IMR-90 (cell line): ENCODE measurements at regions not wholly inside any gene's neighbourhood (a gene's known extent, or its start where the extent isn't known, plus 50 kb on each side); places are given as distances from the start of the nearest gene placed in this dataset.

Experiments used
- ATAC-seq: fragments of 200-7000 bp; cut with Tn5 transposase; 2 replicates; pipeline ENCODE4 v1.9.1; 2020; ENCODE audit warnings: low read depth, mild to moderate bottlenecking, moderate library complexity
- BruUV-seq: library from RNA; stranded (reverse); fragments of 400-500 nt; replicated peaks from 2 replicates; lab custom pipeline; 2021; lab: Mats Ljungman, UMichigan
- CTCF ChIA-PET: fragments of 300-600 bp; formaldehyde crosslinking; extraction: SDS; loops from one replicate; lab custom pipeline; 2021; ENCODE audit warnings: antibody characterized with exemption; lab: Yijun Ruan, JAX
- POLR2A ChIA-PET: fragments of 300-600 bp; sonication (Branson Sonifier 250); formaldehyde crosslinking; loops from one replicate; lab custom pipeline; 2022; ENCODE audit warnings: antibody characterized with exemption; ENCODE audit not compliant: unreplicated experiment; lab: Charles Lee
- DNase-seq: peaks from one replicate; pipeline ENCODE4 v3.0.0; 2013
- H2AFZ ChIP-seq: replicated peaks from 2 replicates; pipeline ENCODE3; 2013; ENCODE audit warnings: low read length, mild to moderate bottlenecking; ENCODE audit not compliant: poor library complexity
- H2AK5ac ChIP-seq: 2 replicates; pipeline ENCODE4 v1.6.1; 2013; ENCODE audit warnings: low read depth, low read length, inconsistent platforms
- H2AK9ac ChIP-seq: replicated peaks from 2 replicates; pipeline ENCODE3; 2013; ENCODE audit warnings: mild to moderate bottlenecking, low read depth, low read length, moderate library complexity; ENCODE audit not compliant: poor library complexity
- H2BK120ac ChIP-seq: 2 replicates; pipeline ENCODE4 v1.6.1; 2013; ENCODE audit warnings: low read depth, low read length, inconsistent platforms
- H2BK15ac ChIP-seq: 3 replicates; pipeline ENCODE4 v1.6.1; 2013; ENCODE audit warnings: low read depth, low read length, inconsistent platforms
- H2BK20ac ChIP-seq: 2 replicates; pipeline ENCODE4 v1.6.1; 2013; ENCODE audit warnings: low read depth, mild to moderate bottlenecking, inconsistent platforms, low read length, moderate library complexity
- H2BK5ac ChIP-seq: 2 replicates; pipeline ENCODE4 v1.6.1; 2013; ENCODE audit warnings: mild to moderate bottlenecking, low read depth, low read length, inconsistent platforms; ENCODE audit not compliant: poor library complexity, severe bottlenecking
- H3K14ac ChIP-seq: replicated peaks from 2 replicates; pipeline ENCODE4 v1.6.1; 2013; ENCODE audit warnings: low read depth, low read length, inconsistent platforms
- H3K18ac ChIP-seq: 2 replicates; pipeline ENCODE4 v1.6.1; 2013; ENCODE audit warnings: low read depth, low read length, control low read depth
- H3K23ac ChIP-seq: 2 replicates; pipeline ENCODE4 v1.6.1; 2013; ENCODE audit warnings: low read depth, low read length, inconsistent platforms
- H3K27ac ChIP-seq: 2 replicates; pipeline ENCODE4 v1.5.1; 2013; ENCODE audit warnings: mild to moderate bottlenecking, control low read depth, low read length; ENCODE audit not compliant: insufficient read depth
- H3K27me3 ChIP-seq: 2 replicates; pipeline ENCODE4 v1.6.1; 2013; ENCODE audit warnings: low read length; ENCODE audit not compliant: control insufficient read depth, insufficient read depth
- H3K36me3 ChIP-seq: 2 replicates; pipeline ENCODE4 v1.6.1; 2013; ENCODE audit warnings: low read length, mixed read lengths; ENCODE audit not compliant: control insufficient read depth, insufficient read depth
- H3K4ac ChIP-seq: 2 replicates; pipeline ENCODE4 v1.6.1; 2013; ENCODE audit warnings: low read depth, low read length, inconsistent platforms
- H3K4me1 ChIP-seq: 2 replicates; pipeline ENCODE4 v1.6.1; 2013; ENCODE audit warnings: low read length, mixed read lengths; ENCODE audit not compliant: control insufficient read depth, insufficient read depth
- H3K4me2 ChIP-seq: 2 replicates; pipeline ENCODE4 v1.6.1; 2013; ENCODE audit warnings: low read depth, mild to moderate bottlenecking, control low read depth, low read length, moderate library complexity
- H3K4me3 ChIP-seq: 2 replicates; pipeline ENCODE4 v1.5.1; 2013; ENCODE audit warnings: low read depth, mild to moderate bottlenecking, control low read depth, low read length, moderate library complexity; ENCODE audit not compliant: insufficient read depth
- H3K56ac ChIP-seq: 2 replicates; pipeline ENCODE4 v1.6.1; 2013; ENCODE audit warnings: low read length, inconsistent platforms; ENCODE audit not compliant: insufficient read depth; ENCODE audit errors: extremely low read depth
- H3K79me1 ChIP-seq, 2 experiments: 2 replicates each; pipeline ENCODE4 v1.6.1; 2013; ENCODE audit warnings: low read length in 2 of 2, inconsistent platforms in 1 of 2, low read depth in 1 of 2
- H3K9ac ChIP-seq: 2 replicates; pipeline ENCODE4 v1.6.1; 2013; ENCODE audit warnings: low read depth, low read length, control low read depth
- H3K9me1 ChIP-seq: 2 replicates; pipeline ENCODE4 v1.6.1; 2013; ENCODE audit warnings: low read length, inconsistent platforms; ENCODE audit not compliant: insufficient read depth
- H3K9me3 ChIP-seq: 2 replicates; pipeline ENCODE4 v1.6.1; 2013; ENCODE audit warnings: low read length; ENCODE audit not compliant: control insufficient read depth, insufficient read depth
- H4K20me1 ChIP-seq: 2 replicates; pipeline ENCODE4 v1.6.1; 2013; ENCODE audit warnings: low read length, inconsistent platforms; ENCODE audit not compliant: insufficient read depth
- H4K5ac ChIP-seq: 2 replicates; pipeline ENCODE4 v1.6.1; 2013; ENCODE audit warnings: mild to moderate bottlenecking, low read depth, low read length, control low read depth
- H4K8ac ChIP-seq, 2 experiments: 2 replicates each; pipeline ENCODE4 v1.6.1; 2013; ENCODE audit warnings: low read depth in 2 of 2, low read length in 2 of 2, control low read depth in 1 of 2, inconsistent platforms in 1 of 2
- H4K91ac ChIP-seq: 2 replicates; pipeline ENCODE4 v1.6.1; 2013; ENCODE audit warnings: low read depth, low read length, inconsistent platforms; ENCODE audit not compliant: insufficient read depth
- BHLHE40 ChIP-seq: fragments of 150-350 bp; IDR thresholded peaks from 2 replicates; pipeline ENCODE4 v1.6.1; 2016; ENCODE audit warnings: mild to moderate bottlenecking, low read depth, low read length
- CEBPB ChIP-seq: IDR thresholded peaks from 2 replicates; pipeline ENCODE4 v1.6.1; 2012; ENCODE audit warnings: low read depth, low read length, improper control_type of control experiment
- CTCF ChIP-seq: conservative IDR thresholded peaks from 2 replicates; pipeline ENCODE4 v1.5.1; 2012; ENCODE audit warnings: mild to moderate bottlenecking, low read depth, low read length, improper control_type of control experiment
- ELK1 ChIP-seq: fragments of 150-350 bp; IDR thresholded peaks from 2 replicates; pipeline ENCODE4 v1.6.1; 2016; ENCODE audit warnings: low read depth, mild to moderate bottlenecking, low read length, moderate library complexity, borderline replicate concordance
- MAFK ChIP-seq: IDR thresholded peaks from 2 replicates; pipeline ENCODE4 v1.6.1; 2012; ENCODE audit warnings: low read depth, low read length, improper control_type of control experiment
- MAZ ChIP-seq: IDR thresholded peaks from 2 replicates; pipeline ENCODE4 v1.6.1; 2012; ENCODE audit warnings: low read depth, mild to moderate bottlenecking, low read length, improper control_type of control experiment, moderate library complexity, borderline replicate concordance
- RAD21 ChIP-seq: IDR thresholded peaks from 2 replicates; pipeline ENCODE4 v1.6.1; 2012; ENCODE audit warnings: low read length, improper control_type of control experiment
- RFX5 ChIP-seq: IDR thresholded peaks from 2 replicates; pipeline ENCODE4 v1.8.0; 2012; ENCODE audit warnings: low read depth, mild to moderate bottlenecking, low read length, moderate library complexity
- whole genome bisulfite sequencing, 2 experiments: methylation state at CpG; one replicate each; pipeline versions ENCODE4 v1.1.5 to v1.1.7; 2013; ENCODE audit warnings: missing lambda C conversion rate in 2 of 2; ENCODE audit not compliant: insufficient read length in 1 of 2; ENCODE audit errors: extremely low coverage in 2 of 2; 5-methylcytosine and 5-hydroxymethylcytosine counted together
- dilution Hi-C: fragments of 300-500 bp; cut with HindIII; formaldehyde crosslinking; loops from one replicate; pipeline ENCODE4 v1.14.3; 2018; ENCODE audit warnings: low sequenced_read_pairs; ENCODE audit not compliant: unreplicated experiment
- in situ Hi-C: fragments of 300-500 bp; cut with MboI; formaldehyde crosslinking; loops from 3 replicates; pipeline ENCODE4 v1.14.3; 2019; ENCODE audit warnings: low sequenced_read_pairs, inconsistent platforms, mixed read lengths
- intact Hi-C: fragments of 100-400 bp; cut with micrococcal nuclease; formaldehyde crosslinking; loops from 2 replicates; pipeline ENCODE4 v1.10.0; 2022

GRCh38 chr7:81441750-81442149 lies 328.1 kb downstream of the HGF start:
- DNase-seq: no peak
- Histone ChIP-seq H3K27ac (no peak overlapping the region), H2BK20ac (no peak overlapping the region), H2BK120ac (no peak overlapping the region), H3K9me1 (peaks cover 3% of the 10 kb centered on the region; the same call in 1 of the 2 replicates), H4K5ac (no peak overlapping the region), H3K56ac (no peak overlapping the region), H2AK5ac (no peak overlapping the region), H3K27me3 (no peaks in the 10 kb centered on the region), H4K20me1 (no peaks in the 10 kb centered on the region), H3K36me3 (no peaks in the 10 kb centered on the region), H3K14ac (no peak overlapping the region), H3K79me1 (no peaks in the 10 kb centered on the region), H3K18ac (no peak overlapping the region), H3K9ac (no peak overlapping the region), H3K4ac (no peak overlapping the region), H3K23ac (no peak overlapping the region), H2BK15ac (no peak overlapping the region), H3K9me3 (no peaks in the 10 kb centered on the region), H4K91ac (no peak overlapping the region), H3K4me3 (no peak overlapping the region), H4K8ac (no peak overlapping the region), H2AK9ac (no peak overlapping the region), H2BK5ac (no peak overlapping the region), H3K4me2 (no peak overlapping the region), H2AFZ (no peak overlapping the region), H3K4me1 (no peaks in the 10 kb centered on the region)
- BruUV-seq: no TSS peak
- WGBS, 2 experiments: no CpG with 5 or more reads among the region's 1 CpG
- intact Hi-C loops (loop anchor here (10.0 kb wide), 1 partner anchor 157 kb away; no protein-coding TSS in a partner anchor), dilution Hi-C loops (no loop called here), in situ Hi-C loops (no loop called here)
- CTCF ChIA-PET: no interaction called here
- ATAC-seq: no peak
- POLR2A ChIA-PET: no interaction called here
- no peak for TF ChIP-seq CEBPB
- TF ChIP-seq ELK1: no peak
- no peak for TF ChIP-seq MAZ
- no peak for TF ChIP-seq RAD21
- TF ChIP-seq CTCF: no peak
- TF ChIP-seq BHLHE40: no peak
- TF ChIP-seq RFX5: no peak
- no peak for TF ChIP-seq MAFK
